Left lung (tissue), 4 donors: ENCODE measurements at regions not wholly inside any gene's neighbourhood (a gene's known extent, or its start where the extent isn't known, plus 50 kb on each side); places are given as distances from the start of the nearest gene placed in this dataset.

Experiments used
- ATAC-seq: fragments of 200-7000 bp; cut with Tn5 transposase; one replicate; pipeline ENCODE4 v1.9.1; 2020; ENCODE audit warnings: moderate library complexity
- DNase-seq, 4 donors: peaks; one replicate each; pipeline ENCODE4 v3.0.0-alpha.2; 2013 to 2020
- H3K27ac ChIP-seq, 2 donors: fragments of 200-600 bp; sonication (generic) in 1 of 2; one replicate each; pipeline versions ENCODE4 v1.5.0 to v1.8.0; 2020 to 2021
- H3K27me3 ChIP-seq, 2 donors: fragments of 200-600 bp; sonication (generic) in 1 of 2; one replicate each; pipeline versions ENCODE4 v1.5.0 to v1.8.0; 2020 to 2021
- H3K36me3 ChIP-seq, 2 donors: fragments of 200-600 bp; sonication (generic) in 1 of 2; one replicate each; pipeline versions ENCODE4 v1.5.0 to v1.8.0; 2020 to 2021
- H3K4me1 ChIP-seq, 2 donors: fragments of 200-600 bp; one replicate each; pipeline ENCODE4 v1.8.0; 2021
- H3K4me3 ChIP-seq, 2 donors: fragments of 200-600 bp; sonication (generic) in 1 of 2; one replicate each; pipeline versions ENCODE4 v1.5.0 to v1.8.0; 2020 to 2021; ENCODE audit warnings: mild to moderate bottlenecking in 1 of 2
- H3K9me3 ChIP-seq, 2 donors: fragments of 200-600 bp; sonication (generic) in 1 of 2; one replicate each; pipeline versions ENCODE4 v1.5.0 to v1.8.0; 2020 to 2021
- intact Hi-C, 2 donors: fragments of 100-400 bp; cut with DNase I; formaldehyde crosslinking; loops; one replicate each; pipeline versions ENCODE4 v1.11.2 to v1.14.2; 2022
- TF ChIP-seq, protein P1 (sequence below), 2 donors: fragments of 200-600 bp; sonication (generic) in 1 of 2; IDR thresholded peaks; one replicate each; pipeline versions ENCODE4 v1.5.0 to v1.8.0; 2021; ENCODE audit warnings: antibody characterized with exemption in 2 of 2
- donor health status: DM: no; HTN: yes; CAD: no.
- donor health status: DM: no; HTN: no; CAD: no.

DNA sequence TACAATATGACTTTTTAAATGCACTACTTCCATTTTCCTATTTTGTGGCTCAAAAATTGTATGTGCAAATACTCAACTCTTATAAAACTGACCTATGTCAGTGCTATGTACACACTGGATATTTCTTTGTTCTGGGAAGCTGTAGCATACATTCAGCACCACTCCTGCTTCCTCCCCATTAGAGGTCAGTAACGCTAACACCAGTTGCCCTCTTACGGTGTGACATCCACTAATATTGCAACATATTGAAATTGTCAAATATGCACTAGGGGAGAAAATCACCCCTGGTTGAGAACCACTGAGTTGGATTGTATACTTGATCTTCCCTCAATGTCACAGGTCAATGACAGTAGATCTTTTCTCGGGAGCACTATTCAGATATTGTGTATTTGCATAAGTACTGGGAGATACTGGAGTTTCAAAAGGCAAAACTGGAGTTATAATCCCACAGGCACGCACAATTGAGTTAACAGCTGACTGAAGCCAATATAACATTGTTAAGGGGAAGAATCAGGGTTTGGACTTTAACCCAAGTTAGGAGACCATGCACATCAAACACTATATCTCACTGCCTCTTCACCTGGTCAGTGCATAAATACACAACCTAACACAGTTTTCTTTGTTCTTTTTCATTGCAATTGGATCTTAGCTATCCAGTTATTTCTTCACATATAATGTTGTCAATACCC, 1276.5 kb upstream of the MIR17HG start:
- TF ChIP-seq, protein P1, sequence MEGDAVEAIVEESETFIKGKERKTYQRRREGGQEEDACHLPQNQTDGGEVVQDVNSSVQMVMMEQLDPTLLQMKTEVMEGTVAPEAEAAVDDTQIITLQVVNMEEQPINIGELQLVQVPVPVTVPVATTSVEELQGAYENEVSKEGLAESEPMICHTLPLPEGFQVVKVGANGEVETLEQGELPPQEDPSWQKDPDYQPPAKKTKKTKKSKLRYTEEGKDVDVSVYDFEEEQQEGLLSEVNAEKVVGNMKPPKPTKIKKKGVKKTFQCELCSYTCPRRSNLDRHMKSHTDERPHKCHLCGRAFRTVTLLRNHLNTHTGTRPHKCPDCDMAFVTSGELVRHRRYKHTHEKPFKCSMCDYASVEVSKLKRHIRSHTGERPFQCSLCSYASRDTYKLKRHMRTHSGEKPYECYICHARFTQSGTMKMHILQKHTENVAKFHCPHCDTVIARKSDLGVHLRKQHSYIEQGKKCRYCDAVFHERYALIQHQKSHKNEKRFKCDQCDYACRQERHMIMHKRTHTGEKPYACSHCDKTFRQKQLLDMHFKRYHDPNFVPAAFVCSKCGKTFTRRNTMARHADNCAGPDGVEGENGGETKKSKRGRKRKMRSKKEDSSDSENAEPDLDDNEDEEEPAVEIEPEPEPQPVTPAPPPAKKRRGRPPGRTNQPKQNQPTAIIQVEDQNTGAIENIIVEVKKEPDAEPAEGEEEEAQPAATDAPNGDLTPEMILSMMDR (IDR thresholded peaks at IDR 0.05) = no peak
- intact Hi-C loops = no loop called here
- DNase-seq = no peak
- Histone ChIP-seq H3K4me3 (no peak overlapping the region), H3K36me3 (no peaks in the 10 kb centered on the region), H3K27me3 (no peaks in the 10 kb centered on the region), H3K4me1 (no peaks in the 10 kb centered on the region), H3K9me3 (peaks cover 0 to 4% of the 10 kb centered on the region in 2 donors), H3K27ac (no peak overlapping the region)
- no peak for ATAC-seq

DNA sequence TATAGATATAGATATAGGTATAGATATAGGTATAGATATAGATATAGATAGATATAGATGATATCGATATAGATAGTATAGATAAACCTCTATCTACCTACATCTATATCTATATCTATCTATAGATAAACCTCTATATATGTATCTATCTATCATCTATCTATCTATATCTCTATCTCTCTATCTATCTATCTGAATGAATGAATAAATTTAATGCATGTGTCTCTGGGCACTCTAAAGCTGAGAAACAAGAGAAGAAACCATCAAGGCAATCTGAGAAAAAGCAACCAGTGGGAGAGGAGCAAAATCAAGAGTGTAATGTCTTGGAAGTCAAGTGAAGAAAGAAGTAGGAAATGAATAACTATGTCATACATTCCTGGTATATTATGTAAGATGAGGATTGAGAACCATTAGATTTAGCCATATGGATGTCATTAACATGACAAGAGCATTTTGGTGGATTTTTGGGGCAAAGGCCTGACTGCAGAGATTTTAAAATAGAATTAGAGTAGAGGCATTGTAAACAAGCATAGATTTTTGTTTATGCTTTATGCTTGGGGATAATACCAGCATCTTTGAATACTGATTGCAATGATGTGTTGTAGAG, 1262.7 kb upstream of the MIR17HG start:
- intact Hi-C loops = no loop called here
- TF ChIP-seq, protein P1 (IDR thresholded peaks at IDR 0.05) = no peak
- no peak for ATAC-seq
- Histone ChIP-seq H3K27me3 (no peaks in the 10 kb centered on the region), H3K36me3 (no peaks in the 10 kb centered on the region), H3K27ac (no peak overlapping the region), H3K4me1 (no peaks in the 10 kb centered on the region), H3K4me3 (no peak overlapping the region), H3K9me3 (peaks cover 0 to 5% of the 10 kb centered on the region in 2 donors)
- DNase-seq = no peak

DNA sequence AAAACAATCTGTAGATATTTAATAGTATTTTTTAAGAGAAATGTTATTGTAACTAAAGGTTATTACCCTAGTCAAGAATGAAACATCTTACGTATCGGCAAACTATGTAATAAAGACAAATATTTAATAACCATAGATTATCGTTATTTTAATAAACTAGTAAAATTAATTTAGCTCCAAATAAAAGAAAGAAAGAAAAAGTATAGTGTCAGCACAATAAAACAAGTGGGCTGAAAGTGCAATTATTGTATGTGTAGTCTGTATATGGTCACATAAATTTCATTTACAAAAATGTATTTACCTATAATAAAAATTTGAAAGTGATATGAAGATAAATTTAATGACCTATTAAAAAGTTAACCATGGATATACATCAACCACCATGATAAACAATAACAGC, 1258.4 kb upstream of the MIR17HG start:
- DNase-seq = no peak
- H3K9me3 ChIP-seq = no peaks in the 10 kb centered on the region
- no peaks in the 10 kb centered on the region for H3K36me3 ChIP-seq
- TF ChIP-seq, protein P1 (IDR thresholded peaks at IDR 0.05) = no peak
- no peaks in the 10 kb centered on the region for H3K4me1 ChIP-seq
- ATAC-seq = no peak
- intact Hi-C loops = no loop called here
- no peak overlapping the region for H3K27ac ChIP-seq
- H3K4me3 ChIP-seq = no peak overlapping the region
- no peaks in the 10 kb centered on the region for H3K27me3 ChIP-seq

DNA sequence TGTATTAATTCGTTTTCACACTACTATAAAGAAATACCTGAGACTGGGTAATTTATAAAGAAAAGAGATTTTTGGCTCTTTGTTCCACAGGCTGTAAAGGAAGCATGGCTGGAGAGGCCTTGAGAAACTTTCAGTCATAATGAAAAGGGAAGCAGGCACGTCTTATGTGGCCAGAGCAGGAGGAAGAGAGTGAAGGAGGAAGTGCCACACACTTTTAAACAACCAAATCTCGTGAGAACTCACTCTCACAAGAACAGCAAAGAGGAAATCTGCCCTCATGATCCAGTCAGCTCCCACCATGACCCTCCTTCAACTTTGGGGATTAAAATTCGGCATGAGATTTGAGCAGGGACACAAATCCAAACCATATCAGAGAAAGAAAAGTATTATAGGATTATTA, 1255.9 kb upstream of the MIR17HG start:
- Histone ChIP-seq H3K9me3 (peaks cover 0 to 2% of the 10 kb centered on the region in 2 donors), H3K4me1 (no peaks in the 10 kb centered on the region), H3K27me3 (no peaks in the 10 kb centered on the region), H3K27ac (no peak overlapping the region), H3K36me3 (no peaks in the 10 kb centered on the region), H3K4me3 (no peak overlapping the region)
- DNase-seq (no peak), ATAC-seq (no peak)
- TF ChIP-seq, protein P1 (IDR thresholded peaks at IDR 0.05) = no peak
- intact Hi-C loops = no loop called here

DNA sequence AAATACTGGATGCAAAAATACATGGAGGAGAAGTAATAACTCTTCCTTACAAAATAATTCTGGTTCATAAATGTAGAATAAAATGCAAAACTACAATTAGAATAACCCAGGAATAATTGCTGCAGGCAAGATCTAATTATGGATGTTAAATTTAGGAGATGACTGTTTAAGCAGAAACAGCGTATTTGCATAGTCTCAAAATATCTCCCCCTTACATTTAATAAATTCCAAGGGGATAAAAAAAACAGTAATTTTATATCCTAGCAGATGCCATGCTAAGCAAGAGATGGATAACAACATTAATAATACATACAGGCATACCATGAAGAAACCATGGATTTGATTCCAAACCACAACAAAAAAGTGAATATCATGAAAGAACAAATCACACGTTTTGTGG, 1253.1 kb upstream of the MIR17HG start:
- TF ChIP-seq, protein P1 (IDR thresholded peaks at IDR 0.05) = no peak
- ATAC-seq = no peak
- Histone ChIP-seq H3K36me3 (no peaks in the 10 kb centered on the region), H3K4me3 (no peak overlapping the region), H3K27ac (no peak overlapping the region), H3K9me3 (peaks cover 0 to 2% of the 10 kb centered on the region in 2 donors), H3K4me1 (no peaks in the 10 kb centered on the region), H3K27me3 (no peaks in the 10 kb centered on the region)
- intact Hi-C loops = no loop called here
- DNase-seq = no peak
